Keratinocyte (primary cell): ENCODE measurements at regions not wholly inside any gene's neighbourhood (a gene's known extent, or its start where the extent isn't known, plus 50 kb on each side); places are given as distances from the start of the nearest gene placed in this dataset.
"Not testable (repeated sequence)": the region's sequence is repeated elsewhere in the genome, so short reads cannot be mapped to it uniquely, and the experiment has no call there.

Source experiments
- DNase-seq: peaks from one replicate; pipeline ENCODE4 v3.0.0-alpha.2; 2011; ENCODE audit warnings: low read depth, missing footprints, low spot score
- FAIRE-seq: peaks from 2 replicates; lab custom pipeline; 2011; peaks lifted over from hg19 to GRCh38; lab: Jason Lieb, UNC
- H2AFZ ChIP-seq: 2 replicates; pipeline ENCODE4 v1.6.0; 2012; ENCODE audit warnings: low read length, control low read depth, inconsistent platforms; ENCODE audit not compliant: control insufficient read depth
- H3K27ac ChIP-seq: 2 replicates; pipeline ENCODE4 v1.5.1; 2011; ENCODE audit warnings: low read length; ENCODE audit not compliant: control insufficient read depth, insufficient read depth
- H3K27me3 ChIP-seq: 3 replicates; pipeline ENCODE4 v1.6.0; 2011; ENCODE audit warnings: low read length; ENCODE audit not compliant: control insufficient read depth, insufficient read depth; ENCODE audit errors: extremely low read depth
- H3K36me3 ChIP-seq, 2 experiments: 2 replicates in 1 of 2; 3 replicates in 1 of 2; pipeline ENCODE4 v1.5.1; 2011; ENCODE audit warnings: low read length in 2 of 2, mild to moderate bottlenecking in 1 of 2; ENCODE audit not compliant: control insufficient read depth in 2 of 2, insufficient read depth in 2 of 2; ENCODE audit errors: extremely low read depth in 1 of 2
- H3K4me1 ChIP-seq: 3 replicates; pipeline ENCODE4 v1.5.1; 2011; ENCODE audit warnings: low read length; ENCODE audit not compliant: control insufficient read depth, insufficient read depth; ENCODE audit errors: extremely low read depth
- H3K4me2 ChIP-seq: 3 replicates; pipeline ENCODE4 v1.6.0; 2011; ENCODE audit warnings: low read depth, low read length; ENCODE audit not compliant: control insufficient read depth, insufficient read depth; ENCODE audit errors: extremely low read depth
- H3K4me3 ChIP-seq, 3 experiments: fragments of 200-600 bp in 1 of 3; sonication (generic) in 1 of 3; 2 replicates in 2 of 3; 3 replicates in 1 of 3; pipeline ENCODE4 v1.5.1; 2011 to 2016; ENCODE audit warnings: low read length in 3 of 3, mild to moderate bottlenecking in 3 of 3, control low read depth in 2 of 3, inconsistent platforms in 1 of 3, low read depth in 1 of 3, mixed read lengths in 1 of 3, mixed run types in 1 of 3, moderate library complexity in 1 of 3; ENCODE audit not compliant: control insufficient read depth in 2 of 3, insufficient read depth in 2 of 3; ENCODE audit errors: extremely low read depth in 1 of 3
- H3K79me2 ChIP-seq: 2 replicates; pipeline ENCODE4 v1.6.0; 2012; ENCODE audit warnings: low read length; ENCODE audit not compliant: control insufficient read depth, insufficient read depth
- H3K9ac ChIP-seq: 3 replicates; pipeline ENCODE4 v1.6.0; 2011; ENCODE audit warnings: low read length; ENCODE audit not compliant: control insufficient read depth, insufficient read depth; ENCODE audit errors: extremely low read depth
- H3K9me1 ChIP-seq: 3 replicates; pipeline ENCODE4 v1.6.0; 2011; ENCODE audit warnings: low read length; ENCODE audit not compliant: control insufficient read depth, insufficient read depth; ENCODE audit errors: extremely low read depth
- H3K9me3 ChIP-seq: 2 replicates; pipeline ENCODE4 v1.5.1; 2012; ENCODE audit warnings: low read depth, low read length; ENCODE audit not compliant: control insufficient read depth
- H4K20me1 ChIP-seq: 3 replicates; pipeline ENCODE4 v1.6.0; 2011; ENCODE audit warnings: low read length; ENCODE audit not compliant: control insufficient read depth, insufficient read depth; ENCODE audit errors: extremely low read depth
- CTCF ChIP-seq, 3 experiments: IDR thresholded peaks in 1 of 3; conservative IDR thresholded peaks in 1 of 3; optimal IDR thresholded peaks in 1 of 3; 2 replicates in 2 of 3; 3 replicates in 1 of 3; pipeline versions ENCODE3 to v1.5.1; 2011; ENCODE audit warnings: low read length in 3 of 3, mild to moderate bottlenecking in 3 of 3, moderate library complexity in 2 of 3, control low read depth in 1 of 3, inconsistent platforms in 1 of 3; ENCODE audit not compliant: insufficient read depth in 2 of 3; ENCODE audit errors: extremely low read depth in 1 of 3
- EZH2 ChIP-seq: IDR thresholded peaks from one replicate; pipeline ENCODE4 v1.6.1; 2012; ENCODE audit warnings: inconsistent platforms, mild to moderate bottlenecking, low read length, moderate library complexity
- dilution Hi-C: fragments of 300-500 bp; cut with MboI; formaldehyde crosslinking; loops from one replicate; pipeline ENCODE4 v1.7.0; 2020; ENCODE audit warnings: low sequenced_read_pairs; ENCODE audit not compliant: extremely low pct_ligation_motif_present

GRCh38 chr15:25094519-25094918 is 139.7 kb downstream of the SNRPN start:
- H3K4me3 ChIP-seq: no peak overlapping the region
- no peak for FAIRE-seq
- H3K79me2 ChIP-seq: no peaks in the 10 kb centered on the region
- dilution Hi-C loops: no loop called here
- H3K9ac ChIP-seq: no peak overlapping the region
- no peaks in the 10 kb centered on the region for H4K20me1 ChIP-seq
- H3K27ac ChIP-seq: no peak overlapping the region
- no peak overlapping the region for H2AFZ ChIP-seq
- H3K27me3 ChIP-seq: no peaks in the 10 kb centered on the region
- no peaks in the 10 kb centered on the region for H3K9me1 ChIP-seq
- peaks cover 0 to 19% of the 10 kb centered on the region in 2 experiments for H3K36me3 ChIP-seq
- H3K4me1 ChIP-seq: no peaks in the 10 kb centered on the region
- DNase-seq: no peak
- no peak overlapping the region for H3K4me2 ChIP-seq
- H3K9me3 ChIP-seq: peaks cover 11% of the 10 kb centered on the region
- no peak for TF ChIP-seq EZH2
- TF ChIP-seq CTCF (optimal IDR thresholded peaks at IDR 0.05 in 1 of 3, IDR thresholded peaks at IDR 0.05 in 1 of 3, conservative IDR thresholded peaks at IDR 0.05 in 1 of 3; ENCODE audit: extremely low read depth in 1 of 3, insufficient read depth in 2 of 3, low read length in 3 of 3): no peak

GRCh38 chr15:25095179-25095578 is 140.4 kb downstream of the SNRPN start:
- Histone ChIP-seq H3K9ac (no peak overlapping the region), H3K27ac (no peak overlapping the region), H3K4me3 (no peak overlapping the region), H3K79me2 (no peaks in the 10 kb centered on the region), H3K4me1 (no peaks in the 10 kb centered on the region), H2AFZ (no peak overlapping the region), H3K9me1 (no peaks in the 10 kb centered on the region), H3K4me2 (no peak overlapping the region), H3K36me3 (peaks cover 0 to 16% of the 10 kb centered on the region in 2 experiments), H3K9me3 (peaks cover 6% of the 10 kb centered on the region), H3K27me3 (no peaks in the 10 kb centered on the region), H4K20me1 (no peaks in the 10 kb centered on the region)
- dilution Hi-C loops: no loop called here
- no peak for DNase-seq
- FAIRE-seq: no peak
- no peak for TF ChIP-seq EZH2
- no peak for TF ChIP-seq CTCF (optimal IDR thresholded peaks at IDR 0.05 in 1 of 3, IDR thresholded peaks at IDR 0.05 in 1 of 3, conservative IDR thresholded peaks at IDR 0.05 in 1 of 3; ENCODE audit: extremely low read depth in 1 of 3, insufficient read depth in 2 of 3, low read length in 3 of 3)

GRCh38 chr15:25099966-25100365 is 145.2 kb downstream of the SNRPN start:
- H3K4me3 ChIP-seq, H3K27me3 ChIP-seq, H2AFZ ChIP-seq, H3K4me1 ChIP-seq, H3K9me1 ChIP-seq, H3K27ac ChIP-seq, dilution Hi-C loops, H4K20me1 ChIP-seq, H3K4me2 ChIP-seq, DNase-seq, H3K36me3 ChIP-seq, H3K79me2 ChIP-seq, H3K9ac ChIP-seq, FAIRE-seq, H3K9me3 ChIP-seq: not testable (repeated sequence)
